GM10248 (cell line): ENCODE measurements at regions not wholly inside any gene's neighbourhood (a gene's known extent, or its start where the extent isn't known, plus 50 kb on each side); places are given as distances from the start of the nearest gene placed in this dataset.
A peak's percentile ranks its signal among the peaks of the same experiment; 100 is the strongest.

ENCODE experiments used
- CTCF ChIA-PET: fragments of 300-600 bp; sonication (Branson Sonifier 250); formaldehyde crosslinking; extraction: SDS; loops from one replicate; lab custom pipeline; 2021; ENCODE audit warnings: antibody characterized with exemption; lab: Yijun Ruan, JAX
- POLR2A ChIA-PET: fragments of 350-650 bp; sonication (Branson Sonifier 250); formaldehyde crosslinking; extraction: SDS; loops from one replicate; lab custom pipeline; 2020; ENCODE audit warnings: antibody characterized with exemption; lab: Yijun Ruan, JAX
- DNase-seq: peaks from one replicate; pipeline ENCODE4 v3.0.0; 2012; ENCODE audit errors: extremely low spot score
- CTCF ChIP-seq: IDR thresholded peaks from 2 replicates; pipeline ENCODE4 v1.5.1; 2012; ENCODE audit warnings: mild to moderate bottlenecking, low read depth; ENCODE audit errors: extremely low read depth, missing control alignments, control extremely low read depth

DNA sequence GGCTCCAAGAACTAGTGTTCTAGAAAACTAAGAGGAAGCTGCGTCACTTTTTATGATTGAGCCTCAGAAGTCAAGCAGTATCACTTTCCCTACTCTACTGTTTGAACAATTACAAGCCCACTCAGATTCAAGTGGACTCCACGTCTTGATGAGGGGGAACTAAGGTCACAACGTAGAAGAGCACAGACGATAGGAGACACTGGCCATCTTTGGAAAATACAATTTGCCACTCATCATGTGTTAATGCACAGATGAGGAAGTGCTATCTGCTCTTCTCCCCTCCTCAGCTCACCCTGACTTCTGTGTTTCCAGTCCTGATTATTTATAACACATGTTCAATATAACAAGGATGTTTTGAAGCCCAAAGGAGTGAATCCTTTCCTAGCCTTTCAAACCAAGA is 76.1 kb upstream of the CYP1B1 start:
- no peak for TF ChIP-seq CTCF
- ChIA-PET POLR2A (no interaction called here), CTCF (interaction anchor here (0.9 to 1.4 kb wide), 2 partner anchors 45 to 357 kb away, joined by 3 read pairs; no protein-coding TSS in a partner anchor)
- DNase-seq = no peak

GRCh38 chr2:38149531-38149930 is 73.6 kb upstream of the CYP1B1 start:
- ChIA-PET POLR2A (no interaction called here), CTCF (interaction anchor here (1.1 to 1.7 kb wide), 5 partner anchors 11 to 100 kb away, joined by 3 to 5 read pairs (median 3); partner anchors contain the start of gene CYP1B1)

DNA sequence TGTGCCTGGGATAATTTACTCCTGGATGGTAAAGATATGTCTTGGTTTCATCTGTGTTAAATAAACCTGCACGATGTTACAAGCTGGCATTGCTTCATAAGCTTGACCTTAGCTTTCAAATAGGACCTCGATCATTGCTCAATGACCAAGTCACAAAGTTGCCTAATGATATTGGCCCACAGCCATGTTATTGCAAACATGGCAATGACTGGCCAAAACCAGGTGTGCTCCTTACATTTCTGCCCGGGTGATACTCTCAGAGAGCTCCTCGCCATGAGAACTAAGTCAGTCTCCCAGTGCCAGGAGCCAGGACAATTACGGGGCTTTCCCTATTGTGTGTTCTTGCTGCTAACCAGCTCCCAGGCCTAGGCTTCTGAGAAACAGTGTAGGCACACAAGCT is 72.5 kb upstream of the CYP1B1 start:
- POLR2A ChIA-PET = no interaction called here
- CTCF ChIA-PET = interaction anchor here (1.3 kb wide), 1 partner anchor 9 kb away, joined by 6 read pairs; no protein-coding TSS in a partner anchor
- no peak for DNase-seq
- no peak for TF ChIP-seq CTCF

More at GRCh38 chr2:38149531-38149930, 73.6 kb upstream of the CYP1B1 start:
- DNase-seq = no peak
- no peak for TF ChIP-seq CTCF

DNA sequence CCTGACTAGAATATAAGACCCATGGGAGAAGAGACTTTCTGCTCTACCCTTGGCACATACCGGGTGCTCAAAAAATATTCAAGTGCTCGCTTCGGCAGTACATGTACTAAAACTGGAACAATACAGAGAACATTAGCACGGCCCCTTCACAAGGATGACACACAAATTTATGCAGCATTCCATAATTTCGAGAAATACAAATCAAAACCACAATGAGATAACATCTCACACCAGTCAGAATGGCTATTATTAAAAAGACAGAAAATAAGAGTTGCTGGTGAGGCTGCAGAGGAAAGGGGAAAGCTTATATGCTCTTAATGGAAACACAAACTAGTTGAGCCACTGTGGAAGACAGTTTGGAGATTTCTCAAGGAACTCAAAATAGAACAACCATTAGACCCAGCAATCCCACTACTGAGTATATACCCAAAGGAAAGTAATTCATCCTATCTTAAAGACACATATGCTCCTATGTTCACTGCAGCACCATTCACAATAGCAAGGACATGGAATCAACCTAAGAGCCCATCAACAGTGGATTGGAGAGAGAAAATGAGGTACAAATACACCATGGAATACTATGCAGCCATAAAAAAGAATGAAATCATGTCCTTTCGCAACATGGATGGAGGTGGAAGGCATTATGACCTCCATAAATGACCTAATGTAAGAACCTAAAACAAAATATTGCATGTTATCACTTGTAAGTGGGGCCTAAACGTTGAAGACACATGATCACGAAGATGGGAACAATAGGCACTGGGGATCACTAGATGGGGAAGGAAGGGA is 71.6 kb upstream of the CYP1B1 start:
- TF ChIP-seq CTCF = no peak
- ChIA-PET POLR2A (no interaction called here), CTCF (interaction anchor here (1.2 to 1.8 kb wide), 5 partner anchors 8 to 127 kb away, joined by 3 to 6 read pairs (median 4); no protein-coding TSS in a partner anchor)
- no peak for DNase-seq

DNA sequence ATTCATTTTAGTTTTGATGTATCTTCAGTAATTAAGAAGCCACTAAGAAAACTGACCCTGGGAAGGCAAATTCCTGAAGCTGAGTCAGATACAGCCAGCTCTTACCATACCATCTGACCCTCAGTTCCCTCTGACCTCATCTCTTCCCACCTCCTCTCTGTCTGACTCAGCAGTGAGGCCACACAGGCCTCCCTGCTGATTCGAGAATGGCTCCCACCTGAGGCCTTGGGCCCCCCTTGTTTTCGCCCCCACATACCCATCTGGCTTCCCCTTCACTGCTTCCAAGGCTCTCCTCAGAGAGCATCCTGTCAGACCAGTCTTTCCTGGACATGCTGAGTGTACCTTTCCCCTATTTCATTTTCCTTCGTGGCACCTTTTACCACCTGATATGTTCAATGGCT is 71.0 kb upstream of the CYP1B1 start:
- CTCF ChIA-PET = interaction anchor here (1.0 to 1.8 kb wide), 8 partner anchors 24 to 128 kb away, joined by 3 to 6 read pairs (median 3); no protein-coding TSS in a partner anchor
- no peak for TF ChIP-seq CTCF
- POLR2A ChIA-PET = interaction anchor here (0.9 to 1.4 kb wide), 2 partner anchors 115 to 604 kb away, joined by 3 to 4 read pairs; partner anchors contain the start of gene SRSF7
- DNase-seq = peak; percentile 71

DNA sequence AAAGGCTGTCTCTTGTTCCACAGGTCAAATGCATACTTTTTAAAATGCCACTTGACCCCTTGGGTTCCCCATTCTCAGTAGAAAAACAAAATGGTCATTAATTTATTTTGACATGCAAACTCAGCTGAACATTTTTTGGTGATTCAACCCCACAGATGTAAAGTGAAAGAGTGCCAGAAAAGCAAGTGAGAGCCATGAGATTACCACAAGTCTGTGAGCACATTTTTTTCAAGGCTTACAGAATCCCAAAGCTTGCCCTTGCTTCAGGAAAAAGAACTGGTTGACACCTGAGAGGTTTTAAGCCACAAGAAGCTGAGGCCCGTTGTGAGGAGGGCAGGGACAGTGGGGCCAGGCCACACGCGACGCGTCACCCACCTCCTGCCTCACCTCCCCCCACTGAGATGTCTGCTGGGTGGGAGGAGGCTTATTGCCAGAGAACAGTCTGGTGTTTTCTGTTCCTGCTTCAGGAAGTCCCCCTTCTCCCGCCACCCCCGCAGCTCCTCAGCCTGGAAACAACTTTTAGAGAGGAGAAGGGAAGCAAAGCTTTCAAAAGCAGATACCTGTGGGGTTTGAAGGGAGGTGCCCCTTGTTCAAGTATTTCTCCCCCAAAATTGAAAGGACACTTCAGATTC is 70.4 kb upstream of the CYP1B1 start:
- TF ChIP-seq CTCF = no peak
- CTCF ChIA-PET = interaction anchor here (0.8 to 1.8 kb wide), 10 partner anchors 24 to 164 kb away, joined by 3 to 6 read pairs (median 3); no protein-coding TSS in a partner anchor
- peak; percentile 48 for DNase-seq
- POLR2A ChIA-PET = interaction anchor here (0.6 to 1.4 kb wide), 6 partner anchors 69 to 800 kb away, joined by 3 to 6 read pairs (median 4); partner anchors contain the start of gene SRSF7
